T-helper 17 cell (primary cell): ENCODE measurements at regions not wholly inside any gene's neighbourhood (a gene's known extent, or its start where the extent isn't known, plus 50 kb on each side); places are given as distances from the start of the nearest gene placed in this dataset.
"Not testable (repeated sequence)": the region's sequence is repeated elsewhere in the genome, so short reads cannot be mapped to it uniquely, and the experiment has no call there.

Experiments
- ATAC-seq: fragments of 150-1000 bp; cut with Tn5 transposase; 2 replicates; pipeline ENCODE4 v1.10.0; 2021; ENCODE audit warnings: mild to moderate bottlenecking, moderate library complexity
- DNase-seq, 3 donors: peaks; one replicate each; pipeline versions ENCODE4 v3.0.0 to v3.0.0-alpha.2; 2020 to 2021
- H3K9me3 ChIP-seq: one replicate; pipeline ENCODE4 v1.7.0; 2013; ENCODE audit warnings: low read length, mild to moderate bottlenecking; ENCODE audit not compliant: control insufficient read depth, poor library complexity, severe bottlenecking
- H3K27ac Mint-ChIP-seq: one replicate; pipeline ENCODE4 v1.8.0; 2022; ENCODE audit warnings: mild to moderate bottlenecking, moderate library complexity, mixed read lengths
- H3K27me3 Mint-ChIP-seq: one replicate; pipeline ENCODE4 v1.8.0; 2022; ENCODE audit warnings: mixed read lengths
- H3K36me3 Mint-ChIP-seq: one replicate; pipeline ENCODE4 v1.8.0; 2022; ENCODE audit warnings: low read depth, mixed read lengths
- H3K4me1 Mint-ChIP-seq: one replicate; pipeline ENCODE4 v1.8.0; 2022; ENCODE audit warnings: mild to moderate bottlenecking, mixed read lengths
- H3K4me3 Mint-ChIP-seq: one replicate; pipeline ENCODE4 v1.8.0; 2022; ENCODE audit warnings: mild to moderate bottlenecking, moderate library complexity, mixed read lengths

GRCh38 chr12:91640021-91640420 is 457.4 kb upstream of the DCN start:
- no peaks in the 10 kb centered on the region for H3K9me3 ChIP-seq
- no peak for DNase-seq
- no peaks in the 10 kb centered on the region for H3K27me3 Mint-ChIP-seq
- no peaks in the 10 kb centered on the region for H3K36me3 Mint-ChIP-seq
- no peak overlapping the region for H3K27ac Mint-ChIP-seq
- no peak overlapping the region for H3K4me3 Mint-ChIP-seq
- ATAC-seq = no peak
- no peaks in the 10 kb centered on the region for H3K4me1 Mint-ChIP-seq

- ATAC-seq = no peak
- Mint-ChIP-seq H3K4me1 (no peaks in the 10 kb centered on the region), H3K4me3 (no peak overlapping the region), H3K27ac (no peak overlapping the region), H3K27me3 (no peaks in the 10 kb centered on the region), H3K36me3 (no peaks in the 10 kb centered on the region)
- no peaks in the 10 kb centered on the region for H3K9me3 ChIP-seq
- DNase-seq = no peak
These were observed 456.7 kb upstream of the DCN start for GRCh38 chr12:91639327-91639726.

GRCh38 chr12:91637789-91638624 is 455.4 kb upstream of the DCN start:
- ATAC-seq (no peak), DNase-seq (no peak)
- Mint-ChIP-seq H3K27ac (no peak overlapping the region), H3K36me3 (no peaks in the 10 kb centered on the region), H3K4me3 (no peak overlapping the region), H3K4me1 (no peaks in the 10 kb centered on the region), H3K27me3 (no peaks in the 10 kb centered on the region)
- H3K9me3 ChIP-seq = no peaks in the 10 kb centered on the region

GRCh38 chr12:91636721-91637120 is 454.1 kb upstream of the DCN start:
- Mint-ChIP-seq H3K4me1 (no peaks in the 10 kb centered on the region), H3K36me3 (no peaks in the 10 kb centered on the region)

GRCh38 chr12:91634386-91634713 is 451.7 kb upstream of the DCN start:
- H3K4me1 Mint-ChIP-seq, H3K27me3 Mint-ChIP-seq, ATAC-seq, H3K9me3 ChIP-seq, H3K4me3 Mint-ChIP-seq, DNase-seq, H3K27ac Mint-ChIP-seq, H3K36me3 Mint-ChIP-seq: not testable (repeated sequence)

More at GRCh38 chr12:91636721-91637120, 454.1 kb upstream of the DCN start:
- H3K27me3 Mint-ChIP-seq = no peaks in the 10 kb centered on the region
- no peak overlapping the region for H3K4me3 Mint-ChIP-seq
- peaks cover 3% of the 10 kb centered on the region for H3K9me3 ChIP-seq
- ATAC-seq (no peak), DNase-seq (no peak)
- H3K27ac Mint-ChIP-seq = no peak overlapping the region

- ATAC-seq (no peak), DNase-seq (no peak)
- no peak overlapping the region for H3K4me3 Mint-ChIP-seq
- no peaks in the 10 kb centered on the region for H3K27me3 Mint-ChIP-seq
- no peak overlapping the region for H3K27ac Mint-ChIP-seq
- H3K36me3 Mint-ChIP-seq = no peaks in the 10 kb centered on the region
- H3K9me3 ChIP-seq = peaks cover 3% of the 10 kb centered on the region
- H3K4me1 Mint-ChIP-seq = no peaks in the 10 kb centered on the region
These were observed 451.2 kb upstream of the DCN start for GRCh38 chr12:91633734-91634357.

GRCh38 chr12:91633206-91633605 is 450.6 kb upstream of the DCN start:
- DNase-seq = no peak
- ATAC-seq = no peak
- H3K9me3 ChIP-seq = peaks cover 3% of the 10 kb centered on the region
- H3K27ac Mint-ChIP-seq = no peak overlapping the region
- no peaks in the 10 kb centered on the region for H3K4me1 Mint-ChIP-seq
- H3K4me3 Mint-ChIP-seq = no peak overlapping the region
- H3K36me3 Mint-ChIP-seq = no peaks in the 10 kb centered on the region
- no peaks in the 10 kb centered on the region for H3K27me3 Mint-ChIP-seq

- H3K9me3 ChIP-seq = peaks cover 3% of the 10 kb centered on the region
- ATAC-seq (no peak), DNase-seq (no peak)
- H3K27ac Mint-ChIP-seq = no peak overlapping the region
- no peaks in the 10 kb centered on the region for H3K27me3 Mint-ChIP-seq
- H3K4me1 Mint-ChIP-seq = no peaks in the 10 kb centered on the region
- no peak overlapping the region for H3K4me3 Mint-ChIP-seq
- H3K36me3 Mint-ChIP-seq = no peaks in the 10 kb centered on the region
These were observed 449.6 kb upstream of the DCN start for GRCh38 chr12:91632042-91632786.

GRCh38 chr12:91630596-91631293 is 448.1 kb upstream of the DCN start:
- Mint-ChIP-seq H3K4me1 (no peaks in the 10 kb centered on the region), H3K4me3 (no peak overlapping the region)
- no peak for DNase-seq

GRCh38 chr12:91630083-91630482 is 447.5 kb upstream of the DCN start:
- ATAC-seq (no peak), DNase-seq (no peak)
- Mint-ChIP-seq H3K27ac (no peak overlapping the region), H3K4me1 (no peaks in the 10 kb centered on the region), H3K4me3 (no peak overlapping the region), H3K36me3 (no peaks in the 10 kb centered on the region), H3K27me3 (no peaks in the 10 kb centered on the region)
- peaks cover 3% of the 10 kb centered on the region for H3K9me3 ChIP-seq

More at GRCh38 chr12:91630596-91631293, 448.1 kb upstream of the DCN start:
- Mint-ChIP-seq H3K27me3 (no peaks in the 10 kb centered on the region), H3K36me3 (no peaks in the 10 kb centered on the region), H3K27ac (no peak overlapping the region)
- H3K9me3 ChIP-seq = peaks cover 3% of the 10 kb centered on the region
- ATAC-seq = no peak

GRCh38 chr12:91629440-91629839 is 446.8 kb upstream of the DCN start:
- Mint-ChIP-seq H3K36me3 (no peaks in the 10 kb centered on the region), H3K4me1 (no peaks in the 10 kb centered on the region), H3K4me3 (no peak overlapping the region), H3K27ac (no peak overlapping the region), H3K27me3 (no peaks in the 10 kb centered on the region)
- ATAC-seq (no peak), DNase-seq (no peak)
- H3K9me3 ChIP-seq = peaks cover 3% of the 10 kb centered on the region

- Mint-ChIP-seq H3K4me1 (no peaks in the 10 kb centered on the region), H3K36me3 (no peaks in the 10 kb centered on the region), H3K4me3 (no peak overlapping the region), H3K27me3 (no peaks in the 10 kb centered on the region), H3K27ac (no peak overlapping the region)
- DNase-seq (no peak), ATAC-seq (no peak)
- H3K9me3 ChIP-seq = peaks cover 3% of the 10 kb centered on the region
These were observed 446.0 kb upstream of the DCN start for GRCh38 chr12:91628656-91629055.

- no peak for ATAC-seq
- Mint-ChIP-seq H3K4me1 (no peaks in the 10 kb centered on the region), H3K4me3 (no peak overlapping the region), H3K27me3 (no peaks in the 10 kb centered on the region), H3K27ac (no peak overlapping the region), H3K36me3 (no peaks in the 10 kb centered on the region)
- no peak for DNase-seq
- H3K9me3 ChIP-seq = no peaks in the 10 kb centered on the region
These were observed 444.6 kb upstream of the DCN start for GRCh38 chr12:91627225-91627624.
